CD14-positive monocyte (primary cell): ENCODE measurements at regions not wholly inside any gene's neighbourhood (a gene's known extent, or its start where the extent isn't known, plus 50 kb on each side); places are given as distances from the start of the nearest gene placed in this dataset.

Experiments
- DNase-seq, 3 donors: peaks; one replicate each; pipeline ENCODE4 v3.0.0-alpha.2; 2011 to 2022
- H2AFZ ChIP-seq: 2 replicates; pipeline ENCODE4 v1.6.0; 2012; ENCODE audit warnings: mild to moderate bottlenecking, low read depth, low read length, inconsistent platforms; ENCODE audit not compliant: insufficient read depth, poor library complexity, severe bottlenecking
- H3K27ac ChIP-seq, 2 donors: 1 replicate in 1 of 2; 2 replicates in 1 of 2; pipeline ENCODE4 v1.5.1; 2012 to 2013; ENCODE audit warnings: low read length in 2 of 2, control low read depth in 1 of 2, inconsistent platforms in 1 of 2, low read depth in 1 of 2, mild to moderate bottlenecking in 1 of 2
- H3K27me3 ChIP-seq, 2 donors: one replicate each; pipeline versions ENCODE4 v1.6.0 to v1.6.1; 2011 to 2013; ENCODE audit warnings: low read length in 2 of 2; ENCODE audit not compliant: control insufficient read depth in 2 of 2, insufficient read depth in 2 of 2
- H3K36me3 ChIP-seq, 2 donors: replicated peaks in 1 of 2; 1 replicate in 1 of 2; 2 replicates in 1 of 2; pipeline versions ENCODE4 v1.5.1 to v1.6.1; 2012 to 2013; ENCODE audit warnings: low read length in 2 of 2, control low read depth in 1 of 2, inconsistent platforms in 1 of 2, mild to moderate bottlenecking in 1 of 2; ENCODE audit not compliant: insufficient read depth in 2 of 2, control insufficient read depth in 1 of 2
- H3K4me1 ChIP-seq, 2 donors: 1 replicate in 1 of 2; 2 replicates in 1 of 2; pipeline versions ENCODE4 v1.5.1 to v1.6.1; 2012 to 2013; ENCODE audit warnings: low read length in 2 of 2, control low read depth in 1 of 2, inconsistent platforms in 1 of 2, mild to moderate bottlenecking in 1 of 2, moderate library complexity in 1 of 2; ENCODE audit not compliant: insufficient read depth in 2 of 2, control insufficient read depth in 1 of 2
- H3K4me2 ChIP-seq: replicated peaks from 2 replicates; pipeline ENCODE3; 2012; ENCODE audit warnings: low read length, moderate library complexity, mild to moderate bottlenecking; ENCODE audit not compliant: poor library complexity, severe bottlenecking; ENCODE audit errors: extremely low read depth
- H3K4me3 ChIP-seq, 3 experiments: fragments of 200-600 bp in 1 of 3; sonication (generic) in 1 of 3; replicated peaks in 1 of 3; 1 replicate in 2 of 3; 2 replicates in 1 of 3; pipeline ENCODE4 v1.5.1; 2011 to 2013; ENCODE audit warnings: low read length in 3 of 3, mild to moderate bottlenecking in 3 of 3, control low read depth in 2 of 3, low read depth in 2 of 3, inconsistent platforms in 1 of 3, moderate library complexity in 1 of 3
- H3K79me2 ChIP-seq: 2 replicates; pipeline ENCODE4 v1.6.0; 2012; ENCODE audit warnings: mild to moderate bottlenecking, control low read depth, inconsistent platforms, low read length, moderate library complexity; ENCODE audit not compliant: insufficient read depth
- H3K9ac ChIP-seq: 2 replicates; pipeline ENCODE4 v1.6.0; 2017; ENCODE audit warnings: low read length, mild to moderate bottlenecking; ENCODE audit not compliant: insufficient read depth, poor library complexity, severe bottlenecking
- H3K9me3 ChIP-seq, 2 donors: replicated peaks in 1 of 2; 1 replicate in 1 of 2; 2 replicates in 1 of 2; pipeline versions ENCODE4 v1.5.1 to v1.6.1; 2012 to 2013; ENCODE audit warnings: low read length in 2 of 2, control low read depth in 1 of 2; ENCODE audit not compliant: control insufficient read depth in 1 of 2, insufficient read depth in 1 of 2
- H4K20me1 ChIP-seq: 2 replicates; pipeline ENCODE4 v1.6.0; 2012; ENCODE audit warnings: mild to moderate bottlenecking, low read length, control low read depth, moderate library complexity; ENCODE audit not compliant: insufficient read depth
- H3K27ac Mint-ChIP-seq, 7 donors: one replicate each; pipeline ENCODE4 v1.8.0; 2020; ENCODE audit warnings: mild to moderate bottlenecking in 7 of 7, mixed read lengths in 7 of 7, moderate library complexity in 6 of 7, inconsistent platforms in 2 of 7
- H3K27me3 Mint-ChIP-seq, 3 donors: one replicate each; pipeline ENCODE4 v1.8.0; 2021 to 2022; ENCODE audit warnings: low read depth in 3 of 3, mild to moderate bottlenecking in 3 of 3, mixed read lengths in 3 of 3, moderate library complexity in 3 of 3, inconsistent platforms in 1 of 3
- H3K36me3 Mint-ChIP-seq, 2 donors: one replicate each; pipeline ENCODE4 v1.8.0; 2020; ENCODE audit warnings: mixed read lengths in 2 of 2, inconsistent platforms in 1 of 2, mild to moderate bottlenecking in 1 of 2
- H3K4me1 Mint-ChIP-seq: one replicate; pipeline ENCODE4 v1.8.0; 2020; ENCODE audit warnings: mild to moderate bottlenecking, mixed read lengths
- H3K4me3 Mint-ChIP-seq, 2 donors: one replicate each; pipeline ENCODE4 v1.8.0; 2020; ENCODE audit warnings: mild to moderate bottlenecking in 2 of 2, mixed read lengths in 2 of 2, moderate library complexity in 1 of 2
- H3K9me3 Mint-ChIP-seq, 7 donors: one replicate each; pipeline ENCODE4 v1.8.0; 2020 to 2022; ENCODE audit warnings: mixed read lengths in 7 of 7, mild to moderate bottlenecking in 6 of 7, moderate library complexity in 6 of 7, inconsistent platforms in 2 of 7
- CTCF ChIP-seq: fragments of 200-600 bp; IDR thresholded peaks from one replicate; pipeline ENCODE4 v1.8.0; 2022; ENCODE audit warnings: antibody characterized with exemption, mild to moderate bottlenecking
- WGBS: methylation state at CpG from one replicate; pipeline ENCODE4 v1.1.5; 2013; ENCODE audit warnings: missing lambda C conversion rate; ENCODE audit not compliant: insufficient coverage; 5-methylcytosine and 5-hydroxymethylcytosine counted together
- intact Hi-C, 2 donors: fragments of 100-400 bp; cut with micrococcal nuclease; formaldehyde crosslinking; loops; one replicate each; pipeline versions ENCODE4 v1.15.0 to v1.15.1; 2023

GRCh38 chr6:155959898-155960495, 504.4 kb upstream of the NOX3 start:
- WGBS: 93% methylated on average over 3 of the region's 6 CpGs
- H3K4me1 Mint-ChIP-seq: peaks cover 8% of the 10 kb centered on the region
- H3K4me1 ChIP-seq: peaks cover 0 to 3% of the 10 kb centered on the region in 2 donors
- intact Hi-C loops: no loop called here
- no peak overlapping the region for H3K9ac ChIP-seq
- no peak overlapping the region for H3K4me2 ChIP-seq
- DNase-seq: no peak
- no peaks in the 10 kb centered on the region for H3K36me3 ChIP-seq
- H3K27ac ChIP-seq: no peak overlapping the region
- H3K27ac Mint-ChIP-seq: peak overlapping the region in 2 of 7 donors; percentile 36 to 75
- peaks cover 0 to 7% of the 10 kb centered on the region in 2 donors for H3K9me3 ChIP-seq
- no peak for TF ChIP-seq CTCF
- no peak overlapping the region for H2AFZ ChIP-seq
- no peak overlapping the region for H3K4me3 ChIP-seq
- H3K4me3 Mint-ChIP-seq: no peak overlapping the region
- no peaks in the 10 kb centered on the region for H3K27me3 Mint-ChIP-seq
- H3K9me3 Mint-ChIP-seq: peaks cover 2 to 17% (median 8%) of the 10 kb centered on the region in 7 donors
- H3K36me3 Mint-ChIP-seq: no peaks in the 10 kb centered on the region
- no peaks in the 10 kb centered on the region for H4K20me1 ChIP-seq
- H3K27me3 ChIP-seq: no peaks in the 10 kb centered on the region
- H3K79me2 ChIP-seq: no peaks in the 10 kb centered on the region

- no peak for TF ChIP-seq CTCF
- H3K4me3 ChIP-seq: no peak overlapping the region
- H3K4me1 ChIP-seq: peaks cover 0 to 3% of the 10 kb centered on the region in 2 donors
- no peaks in the 10 kb centered on the region for H3K79me2 ChIP-seq
- no peak overlapping the region for H3K27ac Mint-ChIP-seq
- H2AFZ ChIP-seq: no peak overlapping the region
- no peaks in the 10 kb centered on the region for H3K36me3 ChIP-seq
- no peak overlapping the region for H3K9ac ChIP-seq
- H3K4me3 Mint-ChIP-seq: no peak overlapping the region
- H3K9me3 Mint-ChIP-seq: peaks cover 2 to 15% (median 6%) of the 10 kb centered on the region in 7 donors
- intact Hi-C loops: no loop called here
- no peaks in the 10 kb centered on the region for H3K27me3 ChIP-seq
- H3K9me3 ChIP-seq: peaks cover 0 to 7% of the 10 kb centered on the region in 2 donors
- H3K36me3 Mint-ChIP-seq: no peaks in the 10 kb centered on the region
- H4K20me1 ChIP-seq: no peaks in the 10 kb centered on the region
- H3K4me2 ChIP-seq: no peak overlapping the region
- no peak for DNase-seq
- WGBS: no CpG with 5 or more reads among the region's 2 CpGs
- no peak overlapping the region for H3K27ac ChIP-seq
- H3K27me3 Mint-ChIP-seq: no peaks in the 10 kb centered on the region
- H3K4me1 Mint-ChIP-seq: peaks cover 8% of the 10 kb centered on the region
Measured at GRCh38 chr6:155958550-155958949, 502.9 kb upstream of the NOX3 start.
